ENCODE measurements at regions not wholly inside any gene's neighbourhood (a gene's known extent, or its start where the extent isn't known, plus 50 kb on each side); places are given as distances from the start of the nearest gene placed in this dataset.

- DNase-seq (ENCODE audit: low read depth, low spot score) (no peak), FAIRE-seq (no peak)
- Histone ChIP-seq H3K9ac (ENCODE audit: control insufficient read depth, extremely low read depth, insufficient read depth, low read length) (no peak overlapping the region), H3K36me3 (ENCODE audit: control insufficient read depth in 2 of 2, extremely low read depth in 1 of 2, insufficient read depth in 2 of 2, low read length in 2 of 2) (no peaks in the 10 kb centered on the region), H4K20me1 (ENCODE audit: control insufficient read depth, extremely low read depth, insufficient read depth, low read length) (no peaks in the 10 kb centered on the region), H3K79me2 (ENCODE audit: control insufficient read depth, insufficient read depth, low read length) (no peaks in the 10 kb centered on the region), H3K4me2 (ENCODE audit: control insufficient read depth, extremely low read depth, insufficient read depth, low read depth, low read length) (no peak overlapping the region), H3K27me3 (ENCODE audit: control insufficient read depth, extremely low read depth, insufficient read depth, low read length) (no peaks in the 10 kb centered on the region), H3K4me1 (ENCODE audit: control insufficient read depth, extremely low read depth, insufficient read depth, low read length) (no peaks in the 10 kb centered on the region), H3K9me3 (ENCODE audit: control insufficient read depth, low read depth, low read length) (no peaks in the 10 kb centered on the region), H3K27ac (ENCODE audit: control insufficient read depth, insufficient read depth, low read length) (no peak overlapping the region), H3K9me1 (ENCODE audit: control insufficient read depth, extremely low read depth, insufficient read depth, low read length) (no peaks in the 10 kb centered on the region), H2AFZ (ENCODE audit: control insufficient read depth, low read length) (no peak overlapping the region), H3K4me3 (ENCODE audit: control insufficient read depth in 2 of 3, extremely low read depth in 1 of 3, insufficient read depth in 2 of 3, low read depth in 1 of 3, low read length in 3 of 3) (no peak overlapping the region)
- TF ChIP-seq CTCF (optimal IDR thresholded peaks at IDR 0.05 in 1 of 3, IDR thresholded peaks at IDR 0.05 in 1 of 3, conservative IDR thresholded peaks at IDR 0.05 in 1 of 3; ENCODE audit: extremely low read depth in 1 of 3, insufficient read depth in 2 of 3, low read length in 3 of 3) (no peak), EZH2 (IDR thresholded peaks at IDR 0.05; ENCODE audit: low read length) (no peak)
- dilution Hi-C loops (cut with MboI; ENCODE audit: extremely low pct_ligation_motif_present, low sequenced_read_pairs), result no loop called here
Observed at GRCh38 chr18:77470569-77471413, 221.1 kb downstream of the GALR1 start.

DNA sequence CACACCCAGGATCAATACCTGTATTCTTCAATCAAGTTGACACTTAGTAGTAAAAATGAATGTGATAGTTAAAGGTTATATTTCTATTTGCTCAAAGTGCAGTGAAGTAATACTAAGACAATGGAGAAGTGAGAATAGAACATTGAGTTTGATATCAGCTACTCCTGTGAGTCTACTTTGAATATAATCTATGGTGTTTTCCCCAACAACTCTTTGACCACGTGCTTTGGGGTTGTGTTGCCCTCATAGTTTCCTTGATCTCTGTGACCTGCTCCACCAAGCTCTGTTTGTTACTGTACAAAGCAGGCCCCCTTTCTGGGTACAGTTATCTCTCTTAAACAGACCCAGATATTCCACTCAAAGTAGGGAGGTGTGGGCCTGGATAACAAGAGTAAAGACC is 222.9 kb downstream of the GALR1 start:
- Histone ChIP-seq H3K4me2 (ENCODE audit: control insufficient read depth, extremely low read depth, insufficient read depth, low read depth, low read length) (no peak overlapping the region), H3K36me3 (ENCODE audit: control insufficient read depth in 2 of 2, extremely low read depth in 1 of 2, insufficient read depth in 2 of 2, low read length in 2 of 2) (no peaks in the 10 kb centered on the region), H3K4me1 (ENCODE audit: control insufficient read depth, extremely low read depth, insufficient read depth, low read length) (no peaks in the 10 kb centered on the region), H3K9ac (ENCODE audit: control insufficient read depth, extremely low read depth, insufficient read depth, low read length) (no peak overlapping the region), H2AFZ (ENCODE audit: control insufficient read depth, low read length) (no peak overlapping the region), H3K4me3 (ENCODE audit: control insufficient read depth in 2 of 3, extremely low read depth in 1 of 3, insufficient read depth in 2 of 3, low read depth in 1 of 3, low read length in 3 of 3) (no peak overlapping the region), H3K27me3 (ENCODE audit: control insufficient read depth, extremely low read depth, insufficient read depth, low read length) (no peaks in the 10 kb centered on the region), H4K20me1 (ENCODE audit: control insufficient read depth, extremely low read depth, insufficient read depth, low read length) (no peaks in the 10 kb centered on the region), H3K27ac (ENCODE audit: control insufficient read depth, insufficient read depth, low read length) (no peak overlapping the region), H3K79me2 (ENCODE audit: control insufficient read depth, insufficient read depth, low read length) (no peaks in the 10 kb centered on the region), H3K9me3 (ENCODE audit: control insufficient read depth, low read depth, low read length) (no peaks in the 10 kb centered on the region), H3K9me1 (ENCODE audit: control insufficient read depth, extremely low read depth, insufficient read depth, low read length) (no peaks in the 10 kb centered on the region)
- TF ChIP-seq CTCF (optimal IDR thresholded peaks at IDR 0.05 in 1 of 3, IDR thresholded peaks at IDR 0.05 in 1 of 3, conservative IDR thresholded peaks at IDR 0.05 in 1 of 3; ENCODE audit: extremely low read depth in 1 of 3, insufficient read depth in 2 of 3, low read length in 3 of 3) (no peak), EZH2 (IDR thresholded peaks at IDR 0.05; ENCODE audit: low read length) (no peak)
- FAIRE-seq, result no peak
- DNase-seq (ENCODE audit: low read depth, low spot score), result no peak
- dilution Hi-C loops (cut with MboI; ENCODE audit: extremely low pct_ligation_motif_present, low sequenced_read_pairs), result no loop called here

Measured in keratinocyte (primary cell).